GM23338 (cell line): ENCODE measurements at regions not wholly inside any gene's neighbourhood (a gene's known extent, or its start where the extent isn't known, plus 50 kb on each side); places are given as distances from the start of the nearest gene placed in this dataset.

Experiments used
- ATAC-seq: fragments of 200-7000 bp; cut with Tn5 transposase; 3 replicates; pipeline ENCODE4 v1.9.1; 2020
- DNase-seq: peaks from one replicate; pipeline ENCODE4 v3.0.0-alpha.2; 2015; ENCODE audit warnings: low spot score
- H2AFZ ChIP-seq: fragments of 200-600 bp; sonication (generic); 2 replicates; pipeline ENCODE4 v1.8.0; 2016; ENCODE audit warnings: antibody characterized with exemption, mild to moderate bottlenecking, moderate library complexity
- H3F3A ChIP-seq: fragments of 200-600 bp; sonication (generic); replicated peaks from 2 replicates; pipeline ENCODE4 v1.8.0; 2017; ENCODE audit warnings: antibody characterized with exemption, mixed run types, low read depth
- H3K27ac ChIP-seq: fragments of 200-600 bp; sonication (generic); 2 replicates; pipeline ENCODE4 v1.6.1; 2016; ENCODE audit warnings: low read depth
- H3K27me3 ChIP-seq: fragments of 200-600 bp; sonication (generic); 2 replicates; pipeline ENCODE4 v1.8.0; 2016; ENCODE audit warnings: mild to moderate bottlenecking, mixed run types, moderate library complexity; ENCODE audit not compliant: insufficient read depth
- H3K36me3 ChIP-seq: fragments of 200-600 bp; sonication (generic); 2 replicates; pipeline ENCODE4 v1.8.0; 2016; ENCODE audit warnings: mild to moderate bottlenecking; ENCODE audit not compliant: insufficient read depth
- H3K4me1 ChIP-seq: fragments of 200-600 bp; sonication (generic); 2 replicates; pipeline ENCODE4 v1.8.0; 2016; ENCODE audit warnings: mild to moderate bottlenecking, moderate library complexity; ENCODE audit not compliant: insufficient read depth
- H3K4me2 ChIP-seq: fragments of 200-600 bp; sonication (generic); 2 replicates; pipeline ENCODE4 v1.7.1; 2017; ENCODE audit warnings: mixed run types
- H3K4me3 ChIP-seq: fragments of 200-600 bp; sonication (generic); 2 replicates; pipeline ENCODE4 v1.6.1; 2016; ENCODE audit warnings: mixed run types
- H3K79me2 ChIP-seq: fragments of 200-600 bp; sonication (generic); replicated peaks from 2 replicates; pipeline ENCODE4 v1.8.0; 2017; ENCODE audit warnings: mild to moderate bottlenecking; ENCODE audit not compliant: insufficient read depth
- H3K9me2 ChIP-seq: fragments of 200-600 bp; sonication (generic); 2 replicates; pipeline ENCODE4 v1.8.0; 2017; ENCODE audit not compliant: insufficient read depth
- H4K20me1 ChIP-seq: fragments of 200-600 bp; sonication (generic); replicated peaks from 2 replicates; pipeline ENCODE4 v1.8.0; 2017; ENCODE audit warnings: mild to moderate bottlenecking; ENCODE audit not compliant: insufficient read depth
- H3K27ac Mint-ChIP-seq: 2 replicates; pipeline ENCODE4 v1.8.0; 2020; ENCODE audit warnings: inconsistent platforms, mild to moderate bottlenecking, moderate library complexity, mixed read lengths
- H3K27me3 Mint-ChIP-seq: 3 replicates; pipeline ENCODE4 v1.8.0; 2022; ENCODE audit warnings: low read depth, mild to moderate bottlenecking, moderate library complexity, mixed read lengths, inconsistent platforms; ENCODE audit not compliant: insufficient read depth, poor library complexity
- H3K36me3 Mint-ChIP-seq: 3 replicates; pipeline ENCODE4 v1.8.0; 2021; ENCODE audit warnings: low read depth, mild to moderate bottlenecking, inconsistent platforms, moderate library complexity, mixed read lengths
- H3K4me1 Mint-ChIP-seq: 3 replicates; pipeline ENCODE4 v1.8.0; 2020; ENCODE audit warnings: mild to moderate bottlenecking, inconsistent platforms, mixed read lengths
- H3K4me3 Mint-ChIP-seq: 3 replicates; pipeline ENCODE4 v1.8.0; 2021; ENCODE audit warnings: moderate library complexity, mild to moderate bottlenecking, inconsistent platforms, mixed read lengths
- H3K9me3 Mint-ChIP-seq: 3 replicates; pipeline ENCODE4 v1.8.0; 2020; ENCODE audit warnings: moderate library complexity, mild to moderate bottlenecking, inconsistent platforms, mixed read lengths
- EZH2 ChIP-seq: fragments of 200-600 bp; sonication (generic); IDR thresholded peaks from one replicate; pipeline ENCODE4 v1.8.0; 2017; ENCODE audit warnings: antibody characterized with exemption, mild to moderate bottlenecking, low read depth; ENCODE audit not compliant: unreplicated experiment
- JUNB ChIP-seq: IDR thresholded peaks from one replicate; pipeline ENCODE4 v1.6.1; 2016; ENCODE audit warnings: antibody characterized with exemption; ENCODE audit not compliant: unreplicated experiment
- POLR2AphosphoS5 ChIP-seq: IDR thresholded peaks from 2 replicates; pipeline ENCODE4 v1.6.1; 2016; ENCODE audit warnings: antibody characterized with exemption, low read depth
- STAT1 ChIP-seq: IDR thresholded peaks from one replicate; pipeline ENCODE4 v1.6.1; 2016; ENCODE audit warnings: antibody characterized with exemption; ENCODE audit not compliant: unreplicated experiment
- ZNF114 ChIP-seq: fragments of 250-450 bp; sonication (Bioruptor Pico); IDR thresholded peaks from 2 replicates; pipeline ENCODE4 v1.5.0; 2020; ENCODE audit warnings: mild to moderate bottlenecking, moderate library complexity
- TF ChIP-seq, protein P1 (sequence below): fragments of 250-450 bp; sonication (Bioruptor Pico); IDR thresholded peaks from 2 replicates; pipeline ENCODE4 v1.5.0; 2020; ENCODE audit warnings: mild to moderate bottlenecking, moderate library complexity
- TF ChIP-seq, protein P2 (sequence below): IDR thresholded peaks from 2 replicates; pipeline ENCODE4 v1.6.1; 2016; ENCODE audit warnings: antibody characterized with exemption
- TF ChIP-seq, protein P3 (sequence below), 2 experiments: fragments of 200-600 bp in 1 of 2; sonication (generic) in 1 of 2; conservative IDR thresholded peaks; 2 replicates each; pipeline versions ENCODE4 v1.5.1 to v1.6.1; 2016 to 2017; ENCODE audit warnings: antibody characterized with exemption in 2 of 2, low read depth in 2 of 2, mild to moderate bottlenecking in 2 of 2, moderate library complexity in 1 of 2

DNA sequence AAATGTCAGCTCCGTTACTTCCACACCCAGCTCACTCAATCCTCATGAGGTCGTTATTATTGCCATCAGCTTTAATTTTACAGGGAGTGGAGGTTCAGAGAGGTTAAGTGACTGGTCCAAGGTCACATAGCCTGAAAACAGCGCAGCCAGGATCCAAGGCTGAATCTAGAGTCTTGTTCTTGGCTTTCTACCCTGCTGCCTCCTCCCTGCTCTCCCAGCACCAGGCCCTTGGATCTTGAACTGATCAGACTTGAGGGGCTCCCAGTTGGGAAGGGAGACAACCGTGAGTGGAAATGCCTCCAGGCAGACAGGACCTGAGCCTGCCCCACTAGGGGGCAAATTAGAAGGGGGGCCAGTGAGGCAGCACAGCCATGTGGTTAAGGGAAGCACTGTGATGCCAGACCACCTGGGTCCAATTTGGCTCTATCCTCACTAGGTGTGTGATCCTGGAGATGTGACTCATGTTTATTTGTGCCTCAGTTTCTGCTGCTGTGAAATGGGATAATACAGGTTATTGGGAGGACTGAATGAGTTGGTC is 135.6 kb upstream of the PTPN1 start:
- no peaks in the 10 kb centered on the region for H3K27me3 Mint-ChIP-seq
- H3K27me3 ChIP-seq: no peaks in the 10 kb centered on the region
- no peak for DNase-seq

GRCh38 chr20:50376179-50376887 is 133.8 kb upstream of the PTPN1 start:
- H3K4me3 ChIP-seq: no peak overlapping the region
- H2AFZ ChIP-seq: no peak overlapping the region
- no peaks in the 10 kb centered on the region for H3K4me1 ChIP-seq
- no peaks in the 10 kb centered on the region for H3K36me3 ChIP-seq
- no peaks in the 10 kb centered on the region for H3K9me3 Mint-ChIP-seq
- no peaks in the 10 kb centered on the region for H3K9me2 ChIP-seq
- H3K36me3 Mint-ChIP-seq: no peaks in the 10 kb centered on the region
- no peak overlapping the region for H3K4me3 Mint-ChIP-seq
- no peak overlapping the region for H3K27ac ChIP-seq
- ATAC-seq (no peak), DNase-seq (no peak)
- H3K4me2 ChIP-seq: no peak overlapping the region
- H3K4me1 Mint-ChIP-seq: no peaks in the 10 kb centered on the region; the same call in 1 of the 3 replicates
- no peak overlapping the region for H3K27ac Mint-ChIP-seq
- no peaks in the 10 kb centered on the region for H3F3A ChIP-seq
- no peaks in the 10 kb centered on the region for H3K79me2 ChIP-seq
- H3K27me3 Mint-ChIP-seq: peaks cover 7% of the 10 kb centered on the region
- no peaks in the 10 kb centered on the region for H4K20me1 ChIP-seq
- H3K27me3 ChIP-seq: no peaks in the 10 kb centered on the region
- TF ChIP-seq, protein P1, sequence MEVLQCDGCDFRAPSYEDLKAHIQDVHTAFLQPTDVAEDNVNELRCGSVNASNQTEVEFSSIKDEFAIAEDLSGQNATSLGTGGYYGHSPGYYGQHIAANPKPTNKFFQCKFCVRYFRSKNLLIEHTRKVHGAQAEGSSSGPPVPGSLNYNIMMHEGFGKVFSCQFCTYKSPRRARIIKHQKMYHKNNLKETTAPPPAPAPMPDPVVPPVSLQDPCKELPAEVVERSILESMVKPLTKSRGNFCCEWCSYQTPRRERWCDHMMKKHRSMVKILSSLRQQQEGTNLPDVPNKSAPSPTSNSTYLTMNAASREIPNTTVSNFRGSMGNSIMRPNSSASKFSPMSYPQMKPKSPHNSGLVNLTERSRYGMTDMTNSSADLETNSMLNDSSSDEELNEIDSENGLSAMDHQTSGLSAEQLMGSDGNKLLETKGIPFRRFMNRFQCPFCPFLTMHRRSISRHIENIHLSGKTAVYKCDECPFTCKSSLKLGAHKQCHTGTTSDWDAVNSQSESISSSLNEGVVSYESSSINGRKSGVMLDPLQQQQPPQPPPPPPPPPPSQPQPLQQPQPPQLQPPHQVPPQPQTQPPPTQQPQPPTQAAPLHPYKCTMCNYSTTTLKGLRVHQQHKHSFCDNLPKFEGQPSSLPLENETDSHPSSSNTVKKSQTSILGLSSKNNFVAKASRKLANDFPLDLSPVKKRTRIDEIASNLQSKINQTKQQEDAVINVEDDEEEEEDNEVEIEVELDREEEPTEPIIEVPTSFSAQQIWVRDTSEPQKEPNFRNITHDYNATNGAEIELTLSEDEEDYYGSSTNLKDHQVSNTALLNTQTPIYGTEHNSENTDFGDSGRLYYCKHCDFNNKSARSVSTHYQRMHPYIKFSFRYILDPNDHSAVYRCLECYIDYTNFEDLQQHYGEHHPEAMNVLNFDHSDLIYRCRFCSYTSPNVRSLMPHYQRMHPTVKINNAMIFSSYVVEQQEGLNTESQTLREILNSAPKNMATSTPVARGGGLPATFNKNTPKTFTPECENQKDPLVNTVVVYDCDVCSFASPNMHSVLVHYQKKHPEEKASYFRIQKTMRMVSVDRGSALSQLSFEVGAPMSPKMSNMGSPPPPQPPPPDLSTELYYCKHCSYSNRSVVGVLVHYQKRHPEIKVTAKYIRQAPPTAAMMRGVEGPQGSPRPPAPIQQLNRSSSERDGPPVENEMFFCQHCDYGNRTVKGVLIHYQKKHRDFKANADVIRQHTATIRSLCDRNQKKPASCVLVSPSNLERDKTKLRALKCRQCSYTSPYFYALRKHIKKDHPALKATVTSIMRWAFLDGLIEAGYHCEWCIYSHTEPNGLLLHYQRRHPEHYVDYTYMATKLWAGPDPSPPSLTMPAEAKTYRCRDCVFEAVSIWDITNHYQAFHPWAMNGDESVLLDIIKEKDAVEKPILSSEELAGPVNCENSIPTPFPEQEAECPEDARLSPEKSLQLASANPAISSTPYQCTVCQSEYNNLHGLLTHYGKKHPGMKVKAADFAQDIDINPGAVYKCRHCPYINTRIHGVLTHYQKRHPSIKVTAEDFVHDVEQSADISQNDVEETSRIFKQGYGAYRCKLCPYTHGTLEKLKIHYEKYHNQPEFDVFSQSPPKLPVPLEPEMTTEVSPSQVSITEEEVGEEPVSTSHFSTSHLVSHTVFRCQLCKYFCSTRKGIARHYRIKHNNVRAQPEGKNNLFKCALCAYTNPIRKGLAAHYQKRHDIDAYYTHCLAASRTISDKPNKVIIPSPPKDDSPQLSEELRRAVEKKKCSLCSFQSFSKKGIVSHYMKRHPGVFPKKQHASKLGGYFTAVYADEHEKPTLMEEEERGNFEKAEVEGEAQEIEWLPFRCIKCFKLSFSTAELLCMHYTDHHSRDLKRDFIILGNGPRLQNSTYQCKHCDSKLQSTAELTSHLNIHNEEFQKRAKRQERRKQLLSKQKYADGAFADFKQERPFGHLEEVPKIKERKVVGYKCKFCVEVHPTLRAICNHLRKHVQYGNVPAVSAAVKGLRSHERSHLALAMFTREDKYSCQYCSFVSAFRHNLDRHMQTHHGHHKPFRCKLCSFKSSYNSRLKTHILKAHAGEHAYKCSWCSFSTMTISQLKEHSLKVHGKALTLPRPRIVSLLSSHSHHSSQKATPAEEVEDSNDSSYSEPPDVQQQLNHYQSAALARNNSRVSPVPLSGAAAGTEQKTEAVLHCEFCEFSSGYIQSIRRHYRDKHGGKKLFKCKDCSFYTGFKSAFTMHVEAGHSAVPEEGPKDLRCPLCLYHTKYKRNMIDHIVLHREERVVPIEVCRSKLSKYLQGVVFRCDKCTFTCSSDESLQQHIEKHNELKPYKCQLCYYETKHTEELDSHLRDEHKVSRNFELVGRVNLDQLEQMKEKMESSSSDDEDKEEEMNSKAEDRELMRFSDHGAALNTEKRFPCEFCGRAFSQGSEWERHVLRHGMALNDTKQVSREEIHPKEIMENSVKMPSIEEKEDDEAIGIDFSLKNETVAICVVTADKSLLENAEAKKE (CRISPR knock-in tag): no peak
- TF ChIP-seq, protein P2, sequence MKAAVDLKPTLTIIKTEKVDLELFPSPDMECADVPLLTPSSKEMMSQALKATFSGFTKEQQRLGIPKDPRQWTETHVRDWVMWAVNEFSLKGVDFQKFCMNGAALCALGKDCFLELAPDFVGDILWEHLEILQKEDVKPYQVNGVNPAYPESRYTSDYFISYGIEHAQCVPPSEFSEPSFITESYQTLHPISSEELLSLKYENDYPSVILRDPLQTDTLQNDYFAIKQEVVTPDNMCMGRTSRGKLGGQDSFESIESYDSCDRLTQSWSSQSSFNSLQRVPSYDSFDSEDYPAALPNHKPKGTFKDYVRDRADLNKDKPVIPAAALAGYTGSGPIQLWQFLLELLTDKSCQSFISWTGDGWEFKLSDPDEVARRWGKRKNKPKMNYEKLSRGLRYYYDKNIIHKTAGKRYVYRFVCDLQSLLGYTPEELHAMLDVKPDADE: no peak
- TF ChIP-seq JUNB (no peak), STAT1 (no peak), ZNF114 (CRISPR knock-in tag) (no peak), POLR2AphosphoS5 (no peak), EZH2 (no peak)
- TF ChIP-seq, protein P3, sequence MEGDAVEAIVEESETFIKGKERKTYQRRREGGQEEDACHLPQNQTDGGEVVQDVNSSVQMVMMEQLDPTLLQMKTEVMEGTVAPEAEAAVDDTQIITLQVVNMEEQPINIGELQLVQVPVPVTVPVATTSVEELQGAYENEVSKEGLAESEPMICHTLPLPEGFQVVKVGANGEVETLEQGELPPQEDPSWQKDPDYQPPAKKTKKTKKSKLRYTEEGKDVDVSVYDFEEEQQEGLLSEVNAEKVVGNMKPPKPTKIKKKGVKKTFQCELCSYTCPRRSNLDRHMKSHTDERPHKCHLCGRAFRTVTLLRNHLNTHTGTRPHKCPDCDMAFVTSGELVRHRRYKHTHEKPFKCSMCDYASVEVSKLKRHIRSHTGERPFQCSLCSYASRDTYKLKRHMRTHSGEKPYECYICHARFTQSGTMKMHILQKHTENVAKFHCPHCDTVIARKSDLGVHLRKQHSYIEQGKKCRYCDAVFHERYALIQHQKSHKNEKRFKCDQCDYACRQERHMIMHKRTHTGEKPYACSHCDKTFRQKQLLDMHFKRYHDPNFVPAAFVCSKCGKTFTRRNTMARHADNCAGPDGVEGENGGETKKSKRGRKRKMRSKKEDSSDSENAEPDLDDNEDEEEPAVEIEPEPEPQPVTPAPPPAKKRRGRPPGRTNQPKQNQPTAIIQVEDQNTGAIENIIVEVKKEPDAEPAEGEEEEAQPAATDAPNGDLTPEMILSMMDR (conservative IDR thresholded peaks at IDR 0.05; ENCODE audit: low read depth in 2 of 2): no peak

More for the DNA sequence above, 135.6 kb upstream of the PTPN1 start:
- H3K4me1 Mint-ChIP-seq: no peaks in the 10 kb centered on the region; the same call in 2 of the 3 replicates
- H3K4me2 ChIP-seq: no peak overlapping the region
- no peaks in the 10 kb centered on the region for H3K36me3 ChIP-seq
- no peaks in the 10 kb centered on the region for H3K79me2 ChIP-seq
- no peak overlapping the region for H3K4me3 ChIP-seq
- H3K36me3 Mint-ChIP-seq: no peaks in the 10 kb centered on the region
- H4K20me1 ChIP-seq: no peaks in the 10 kb centered on the region
- H3F3A ChIP-seq: no peaks in the 10 kb centered on the region
- no peak overlapping the region for H3K4me3 Mint-ChIP-seq
- H3K27ac ChIP-seq: no peak overlapping the region
- H3K9me3 Mint-ChIP-seq: no peaks in the 10 kb centered on the region
- no peak for ATAC-seq
- TF ChIP-seq, protein P3 (conservative IDR thresholded peaks at IDR 0.05; ENCODE audit: low read depth in 2 of 2): no peak
- no peak overlapping the region for H3K27ac Mint-ChIP-seq
- H3K4me1 ChIP-seq: no peaks in the 10 kb centered on the region
- H2AFZ ChIP-seq: no peak overlapping the region
- H3K9me2 ChIP-seq: no peaks in the 10 kb centered on the region
